ENCODE measurements at regions not wholly inside any gene's neighbourhood (a gene's known extent, or its start where the extent isn't known, plus 50 kb on each side); places are given as distances from the start of the nearest gene placed in this dataset.

DNA sequence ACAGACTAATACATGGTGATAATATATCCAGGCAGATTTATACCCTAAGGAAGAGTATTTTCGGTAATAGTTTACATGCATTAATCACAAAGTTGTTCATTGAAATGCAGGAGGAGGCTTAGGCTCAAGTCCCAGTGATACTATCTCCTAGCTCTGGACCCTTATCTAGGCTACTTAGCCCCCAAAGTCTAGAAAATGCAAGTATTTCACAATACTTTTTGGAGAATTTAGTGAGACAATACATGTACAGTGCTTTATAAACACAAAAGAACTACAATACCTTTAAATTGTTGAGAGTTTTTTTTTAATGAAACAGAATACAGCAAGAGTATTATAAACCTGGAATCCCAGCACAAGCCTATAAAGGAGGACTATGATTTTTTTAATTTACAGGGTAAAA is 473.9 kb downstream of the HS3ST3B1 start:
- Mint-ChIP-seq H3K4me1 (ENCODE audit: low read depth) (no peaks in the 10 kb centered on the region), H3K36me3 (ENCODE audit: insufficient read depth) (no peaks in the 10 kb centered on the region), H3K4me3 (no peak overlapping the region)

DNA sequence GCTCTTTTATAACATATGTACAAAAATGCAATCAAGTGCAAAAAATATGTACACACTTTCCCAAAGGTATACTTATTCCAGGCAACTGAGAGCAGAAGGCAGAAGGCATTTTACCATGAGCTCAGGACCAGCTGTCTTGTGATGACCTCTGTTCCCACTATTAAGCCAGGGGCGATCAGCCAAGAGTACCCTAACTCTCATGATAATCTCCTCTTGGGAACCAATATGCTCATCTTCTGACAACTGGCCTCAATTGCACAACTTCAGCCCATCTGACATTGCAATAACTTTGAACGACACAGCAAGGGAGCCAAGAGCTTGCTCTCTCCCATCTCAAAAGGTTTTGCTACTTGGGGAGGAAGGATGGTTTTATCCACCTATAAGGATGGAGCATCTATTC is 471.9 kb downstream of the HS3ST3B1 start:
- ATAC-seq = no peak
- H3K4me1 Mint-ChIP-seq (ENCODE audit: low read depth) = no peaks in the 10 kb centered on the region
- no peak for DNase-seq
- H3K36me3 Mint-ChIP-seq (ENCODE audit: insufficient read depth) = no peaks in the 10 kb centered on the region
- no peak overlapping the region for H3K4me3 Mint-ChIP-seq
- H3K27me3 Mint-ChIP-seq (ENCODE audit: low read depth) = peaks cover 12% of the 10 kb centered on the region
- H3K9me3 Mint-ChIP-seq = peaks cover 9% of the 10 kb centered on the region

More for the DNA sequence above, 473.9 kb downstream of the HS3ST3B1 start:
- no peak for DNase-seq
- ATAC-seq = no peak
- Mint-ChIP-seq H3K9me3 (peaks cover 5% of the 10 kb centered on the region), H3K27me3 (ENCODE audit: low read depth) (peaks cover 21% of the 10 kb centered on the region)

DNA sequence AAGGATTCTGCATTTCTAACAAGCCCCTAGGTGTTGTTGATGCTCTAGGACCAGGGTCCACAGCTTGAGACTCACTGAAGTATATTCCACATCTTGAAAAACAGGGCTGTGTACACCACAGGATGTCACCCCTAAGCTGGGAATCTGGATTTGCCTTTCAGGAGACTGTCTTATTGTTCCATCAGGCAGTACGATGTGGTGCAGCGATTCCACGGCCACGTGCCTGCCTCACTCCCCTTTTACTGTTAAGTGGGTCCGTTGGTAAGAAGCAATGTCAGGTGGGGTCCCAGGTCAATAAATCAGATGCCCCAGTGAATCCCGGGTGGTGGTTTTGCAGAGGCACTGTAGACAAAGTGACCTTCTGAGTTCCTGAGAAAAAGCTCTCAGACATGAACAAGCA is 470.7 kb downstream of the HS3ST3B1 start:
- Mint-ChIP-seq H3K4me3 (no peak overlapping the region), H3K4me1 (ENCODE audit: low read depth) (no peaks in the 10 kb centered on the region), H3K27me3 (ENCODE audit: low read depth) (peaks cover 10% of the 10 kb centered on the region), H3K36me3 (ENCODE audit: insufficient read depth) (no peaks in the 10 kb centered on the region), H3K9me3 (peaks cover 9% of the 10 kb centered on the region)
- no peak for ATAC-seq
- DNase-seq = no peak

DNA sequence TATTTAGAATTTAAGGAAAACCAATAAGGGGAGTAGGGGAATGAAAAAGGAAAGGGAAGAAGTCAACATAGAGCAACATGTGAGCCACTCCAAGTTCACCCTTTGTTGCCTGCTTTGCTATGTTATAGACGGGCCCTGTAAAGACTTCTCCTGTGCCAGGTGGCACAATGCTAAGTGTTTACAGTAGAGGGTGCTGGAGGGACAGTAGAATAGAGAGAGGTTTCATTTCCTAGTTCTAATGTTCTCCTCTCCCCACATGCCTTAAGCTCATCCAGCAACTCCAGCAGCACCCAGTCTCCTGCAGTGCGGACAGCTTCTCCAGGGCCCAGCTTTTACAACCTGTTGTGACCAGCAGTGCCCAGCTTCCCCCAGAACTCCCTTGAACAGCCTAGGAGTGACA is 468.0 kb downstream of the HS3ST3B1 start:
- H3K4me1 Mint-ChIP-seq (ENCODE audit: low read depth) = no peaks in the 10 kb centered on the region
- peaks cover 4% of the 10 kb centered on the region for H3K27me3 Mint-ChIP-seq (ENCODE audit: low read depth)
- no peak overlapping the region for H3K4me3 Mint-ChIP-seq
- H3K9me3 Mint-ChIP-seq = peaks cover 4% of the 10 kb centered on the region
- no peaks in the 10 kb centered on the region for H3K36me3 Mint-ChIP-seq (ENCODE audit: insufficient read depth)
- ATAC-seq (no peak), DNase-seq (no peak)

DNA sequence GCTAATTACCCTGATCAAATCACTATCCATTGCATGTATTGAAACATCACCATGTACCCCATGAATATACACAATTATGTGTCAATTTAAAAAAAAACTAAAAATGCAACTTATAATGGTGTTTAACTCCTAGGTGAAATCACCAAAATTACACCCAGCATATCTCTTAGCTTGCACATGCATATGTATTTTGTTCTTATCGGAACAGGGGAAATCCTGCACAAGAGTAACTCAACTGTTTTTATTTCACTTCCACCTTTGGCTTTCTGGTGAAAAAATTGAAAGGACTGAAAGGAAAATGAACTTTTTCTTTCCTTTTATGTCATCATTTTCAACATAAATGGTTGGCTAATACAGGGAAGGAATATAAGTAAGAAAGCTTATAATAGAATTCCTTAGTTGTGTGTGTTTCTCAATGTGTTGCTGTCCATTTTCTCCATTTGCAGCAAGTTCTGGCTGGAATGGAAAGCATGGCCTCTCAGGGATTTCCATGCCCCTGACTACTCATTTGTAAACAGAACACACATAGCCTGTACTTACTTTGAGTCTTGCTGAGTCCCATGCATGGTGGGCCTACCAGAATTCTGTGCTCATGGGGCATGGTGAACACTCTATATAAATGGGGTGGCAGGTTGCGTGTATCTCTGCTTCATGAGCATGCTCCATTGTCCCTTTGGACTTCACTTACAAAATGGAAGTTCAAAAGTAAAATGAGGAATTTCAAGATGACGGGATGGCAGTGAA is 462.0 kb downstream of the HS3ST3B1 start:
- H3K27me3 Mint-ChIP-seq (ENCODE audit: low read depth) = peaks cover 2% of the 10 kb centered on the region
- no peaks in the 10 kb centered on the region for H3K36me3 Mint-ChIP-seq (ENCODE audit: insufficient read depth)
- H3K4me1 Mint-ChIP-seq (ENCODE audit: low read depth) = peaks cover 3% of the 10 kb centered on the region
- no peak overlapping the region for H3K4me3 Mint-ChIP-seq
- DNase-seq (no peak), ATAC-seq (no peak)
- no peaks in the 10 kb centered on the region for H3K9me3 Mint-ChIP-seq

DNA sequence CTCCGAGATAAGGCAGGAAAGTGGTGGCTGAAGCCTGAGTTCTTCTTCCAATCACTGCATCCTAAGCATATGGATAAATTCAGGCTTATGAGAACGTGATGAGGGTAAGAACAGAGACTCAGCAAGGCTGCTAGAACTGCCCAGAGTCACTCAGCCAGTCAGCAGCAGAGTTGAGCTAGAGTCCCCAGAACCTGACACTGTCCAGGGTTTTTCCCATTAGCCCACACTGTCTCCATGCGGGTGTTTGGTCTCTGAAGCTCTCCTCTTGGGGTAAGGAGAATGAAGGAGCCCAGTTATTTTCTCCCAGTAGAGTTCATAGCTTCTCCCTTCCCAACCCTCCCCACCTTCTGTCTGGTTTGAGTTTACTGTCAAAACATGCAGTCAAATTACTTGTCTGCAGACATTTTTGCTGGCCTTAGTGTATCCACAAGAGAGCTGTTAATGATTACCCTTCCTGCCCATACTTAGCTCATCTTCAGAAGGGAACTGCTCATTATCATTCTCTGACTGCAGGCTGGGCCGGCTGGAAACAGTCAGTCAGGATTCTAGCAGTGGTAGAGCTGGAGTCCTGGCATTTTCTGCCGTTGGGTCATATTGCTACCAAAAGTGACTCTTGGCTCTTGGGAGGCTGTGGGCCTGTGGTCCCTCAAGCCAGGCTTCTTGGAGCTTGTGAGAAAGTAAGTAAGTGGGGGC is 460.0 kb downstream of the HS3ST3B1 start:
- Mint-ChIP-seq H3K9me3 (no peaks in the 10 kb centered on the region), H3K27me3 (ENCODE audit: low read depth) (peaks cover 7% of the 10 kb centered on the region), H3K4me1 (ENCODE audit: low read depth) (peaks cover 3% of the 10 kb centered on the region), H3K4me3 (no peak overlapping the region), H3K36me3 (ENCODE audit: insufficient read depth) (no peaks in the 10 kb centered on the region)
- no peak for DNase-seq
- ATAC-seq = no peak

DNA sequence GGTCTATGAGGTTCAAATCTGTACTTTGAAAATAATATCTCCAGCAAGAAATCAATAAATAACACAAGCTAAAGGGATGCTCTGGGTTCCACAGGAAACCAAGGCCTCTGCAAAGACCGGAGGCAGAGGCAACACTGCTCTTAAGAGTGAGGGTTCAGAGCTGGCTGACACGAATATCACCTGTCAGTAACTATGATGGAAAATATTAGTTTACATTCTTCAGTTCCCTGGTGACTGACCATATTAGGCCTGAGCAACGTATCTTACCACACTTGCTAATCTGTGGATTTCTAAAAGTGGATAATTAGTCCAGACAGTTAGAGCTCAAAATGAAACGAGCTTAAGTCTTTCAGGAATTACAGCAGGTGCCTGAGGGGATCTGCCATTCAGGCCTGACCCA is 459.3 kb downstream of the HS3ST3B1 start:
- H3K9me3 Mint-ChIP-seq = no peaks in the 10 kb centered on the region
- no peaks in the 10 kb centered on the region for H3K36me3 Mint-ChIP-seq (ENCODE audit: insufficient read depth)
- H3K4me1 Mint-ChIP-seq (ENCODE audit: low read depth) = peaks cover 3% of the 10 kb centered on the region
- DNase-seq (no peak), ATAC-seq (no peak)
- peaks cover 7% of the 10 kb centered on the region for H3K27me3 Mint-ChIP-seq (ENCODE audit: low read depth)
- no peak overlapping the region for H3K4me3 Mint-ChIP-seq

DNA sequence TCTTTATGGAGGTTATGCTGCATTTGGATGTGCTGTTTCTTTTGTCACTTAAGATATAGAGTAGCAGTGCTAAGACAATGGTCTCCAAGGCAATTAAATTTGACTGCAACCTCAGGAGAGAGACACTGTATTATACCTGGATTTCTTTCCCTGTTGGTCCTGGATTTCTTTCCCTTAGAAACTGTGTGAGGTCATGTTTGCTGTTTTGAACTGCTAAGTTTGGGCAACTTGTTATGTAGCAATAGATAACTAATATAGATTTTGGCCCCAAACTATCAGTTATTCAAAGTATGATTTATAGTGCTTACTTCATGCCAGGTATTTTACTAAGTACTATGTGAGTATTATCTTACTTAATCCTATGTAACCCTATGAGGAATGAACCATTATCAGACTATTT is 458.4 kb downstream of the HS3ST3B1 start:
- Mint-ChIP-seq H3K9me3 (no peaks in the 10 kb centered on the region), H3K4me1 (ENCODE audit: low read depth) (peaks cover 3% of the 10 kb centered on the region), H3K4me3 (no peak overlapping the region), H3K27me3 (ENCODE audit: low read depth) (peaks cover 7% of the 10 kb centered on the region), H3K36me3 (ENCODE audit: insufficient read depth) (no peaks in the 10 kb centered on the region)
- ATAC-seq = no peak
- DNase-seq = no peak

DNA sequence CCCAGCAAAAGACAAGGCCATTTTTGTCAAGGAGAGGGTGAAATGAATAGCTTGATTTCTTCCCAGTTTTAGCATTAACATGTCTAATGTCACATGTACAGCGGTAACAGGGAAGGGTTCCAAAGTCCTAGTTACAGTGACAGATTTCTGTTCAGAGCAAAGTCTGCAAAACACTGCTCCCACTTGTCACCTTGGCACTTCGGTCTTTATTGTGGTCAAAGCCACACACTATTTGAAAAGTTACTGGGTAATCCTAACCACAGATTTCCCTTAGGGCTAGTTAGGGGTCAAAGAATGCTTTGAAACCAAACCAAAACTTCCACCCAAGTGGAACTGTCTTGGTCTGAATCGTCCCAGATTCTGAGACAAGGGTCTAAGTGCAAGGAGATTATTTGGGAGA is 455.6 kb downstream of the HS3ST3B1 start:
- H3K36me3 Mint-ChIP-seq (ENCODE audit: insufficient read depth) = no peaks in the 10 kb centered on the region
- no peak overlapping the region for H3K4me3 Mint-ChIP-seq
- peaks cover 7% of the 10 kb centered on the region for H3K27me3 Mint-ChIP-seq (ENCODE audit: low read depth)
- H3K4me1 Mint-ChIP-seq (ENCODE audit: low read depth) = no peaks in the 10 kb centered on the region
- DNase-seq (no peak), ATAC-seq (no peak)
- H3K9me3 Mint-ChIP-seq = no peaks in the 10 kb centered on the region

DNA sequence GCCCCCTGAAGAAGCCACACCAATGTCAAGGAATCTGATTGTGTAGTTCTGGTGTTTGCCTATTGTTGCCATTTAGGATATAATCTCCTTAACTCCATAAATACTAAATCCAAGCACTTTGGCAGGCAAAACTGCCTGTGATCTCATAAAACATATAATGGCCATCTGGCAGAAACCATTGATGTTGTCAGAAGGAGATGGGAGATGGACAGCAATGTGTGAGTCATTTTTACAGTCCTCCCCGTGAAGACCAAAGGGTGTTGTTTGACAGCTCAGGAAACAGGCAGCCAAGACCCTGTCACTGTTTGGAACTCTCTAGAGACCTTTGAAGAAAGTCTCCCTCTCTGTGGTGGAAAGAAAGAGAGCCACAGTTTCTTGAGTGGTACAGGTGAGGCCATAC is 454.1 kb downstream of the HS3ST3B1 start:
- peaks cover 7% of the 10 kb centered on the region for H3K27me3 Mint-ChIP-seq (ENCODE audit: low read depth)
- no peak overlapping the region for H3K4me3 Mint-ChIP-seq
- no peaks in the 10 kb centered on the region for H3K9me3 Mint-ChIP-seq
- no peaks in the 10 kb centered on the region for H3K4me1 Mint-ChIP-seq (ENCODE audit: low read depth)
- no peak for DNase-seq
- ATAC-seq = no peak
- H3K36me3 Mint-ChIP-seq (ENCODE audit: insufficient read depth) = no peaks in the 10 kb centered on the region

DNA sequence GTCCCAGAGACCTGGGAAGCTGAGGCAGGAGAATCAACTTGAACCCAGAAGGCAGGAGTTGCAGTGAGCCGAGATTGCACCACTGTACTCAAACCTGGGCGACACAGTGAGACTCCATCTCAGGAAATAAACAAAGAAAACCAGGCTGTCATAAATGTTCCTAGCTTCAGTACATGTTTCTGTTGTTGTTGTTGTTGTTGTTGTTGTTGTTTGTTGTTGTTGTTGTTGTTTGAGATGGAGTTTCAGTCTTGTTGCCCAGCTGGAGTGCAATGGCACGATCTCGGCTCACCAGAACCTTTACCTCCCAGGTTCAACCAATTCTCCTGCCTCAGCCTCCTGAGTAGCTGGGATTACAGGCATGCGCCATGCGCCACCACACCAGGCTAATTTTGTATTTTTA is 452.5 kb downstream of the HS3ST3B1 start:
- Mint-ChIP-seq H3K27me3 (ENCODE audit: low read depth) (peaks cover 7% of the 10 kb centered on the region), H3K9me3 (no peaks in the 10 kb centered on the region), H3K4me1 (ENCODE audit: low read depth) (no peaks in the 10 kb centered on the region), H3K36me3 (ENCODE audit: insufficient read depth) (no peaks in the 10 kb centered on the region), H3K4me3 (no peak overlapping the region)
- no peak for DNase-seq
- no peak for ATAC-seq

DNA sequence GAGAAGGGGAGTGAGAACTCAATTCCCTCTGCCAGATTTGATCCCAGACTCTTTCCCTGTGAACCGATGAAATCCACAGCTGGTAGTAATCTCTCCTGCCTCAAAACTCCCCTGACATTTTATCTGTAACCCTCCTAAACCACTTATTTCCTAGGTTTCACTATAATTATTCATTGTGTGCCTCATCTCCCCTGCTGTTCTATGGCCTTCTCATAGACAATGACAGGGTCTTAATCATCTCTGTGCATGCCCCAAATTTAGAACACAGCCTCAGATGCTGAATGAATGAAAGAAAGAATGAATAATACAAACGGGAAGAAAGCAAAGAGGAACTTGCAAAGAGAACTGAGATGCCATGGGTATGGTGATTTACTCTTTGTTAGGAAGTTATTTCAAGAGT is 451.1 kb downstream of the HS3ST3B1 start:
- H3K36me3 Mint-ChIP-seq (ENCODE audit: insufficient read depth) = no peaks in the 10 kb centered on the region
- DNase-seq (no peak), ATAC-seq (no peak)
- H3K4me3 Mint-ChIP-seq = no peak overlapping the region
- H3K4me1 Mint-ChIP-seq (ENCODE audit: low read depth) = no peaks in the 10 kb centered on the region
- H3K9me3 Mint-ChIP-seq = no peaks in the 10 kb centered on the region
- H3K27me3 Mint-ChIP-seq (ENCODE audit: low read depth) = peaks cover 7% of the 10 kb centered on the region

DNA sequence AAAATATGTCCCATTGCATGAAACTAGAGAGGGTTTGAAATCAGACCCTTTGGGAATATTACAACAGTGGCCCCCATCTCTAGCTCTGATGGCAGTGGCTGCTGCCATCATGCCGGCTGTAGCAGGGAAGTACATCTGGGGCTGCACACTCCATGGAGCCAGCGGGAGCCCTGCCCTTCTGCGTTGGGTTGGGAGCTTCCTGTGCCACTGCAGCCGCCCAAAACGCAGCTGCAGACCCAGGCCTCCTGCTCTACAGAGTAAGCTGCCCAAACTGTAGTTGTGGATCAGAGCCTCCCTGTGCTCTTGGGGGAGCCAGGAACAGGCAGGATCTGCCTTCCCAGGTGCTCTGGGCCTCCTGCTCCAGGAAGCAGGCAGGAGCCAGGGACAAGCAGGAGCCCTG is 450.0 kb downstream of the HS3ST3B1 start:
- Mint-ChIP-seq H3K9me3 (no peaks in the 10 kb centered on the region), H3K4me3 (no peak overlapping the region), H3K36me3 (ENCODE audit: insufficient read depth) (no peaks in the 10 kb centered on the region), H3K4me1 (ENCODE audit: low read depth) (no peaks in the 10 kb centered on the region), H3K27me3 (ENCODE audit: low read depth) (no peaks in the 10 kb centered on the region)
- no peak for DNase-seq
- no peak for ATAC-seq

DNA sequence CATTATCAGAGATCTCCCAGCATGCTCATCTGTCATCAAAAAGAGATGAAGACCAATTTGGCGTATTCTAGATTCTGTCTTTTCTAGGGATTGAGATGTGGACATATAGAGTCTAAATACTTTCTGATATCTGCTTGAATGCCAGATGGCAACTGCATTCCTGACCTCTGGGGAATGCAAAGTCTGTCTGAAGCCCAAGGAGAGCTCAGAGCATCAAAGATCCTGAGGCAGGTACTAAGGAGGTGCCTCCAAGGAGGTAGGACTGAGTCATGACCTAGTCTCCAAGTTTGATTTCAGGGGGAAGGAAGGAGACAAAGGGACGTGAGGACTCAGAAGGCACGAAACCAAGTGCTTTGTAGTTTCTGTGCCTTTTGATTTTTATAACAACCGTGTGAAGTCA is 448.4 kb downstream of the HS3ST3B1 start:
- Mint-ChIP-seq H3K4me1 (ENCODE audit: low read depth) (no peaks in the 10 kb centered on the region), H3K36me3 (ENCODE audit: insufficient read depth) (no peaks in the 10 kb centered on the region), H3K27me3 (ENCODE audit: low read depth) (no peaks in the 10 kb centered on the region), H3K9me3 (no peaks in the 10 kb centered on the region), H3K4me3 (no peak overlapping the region)
- no peak for DNase-seq
- no peak for ATAC-seq

DNA sequence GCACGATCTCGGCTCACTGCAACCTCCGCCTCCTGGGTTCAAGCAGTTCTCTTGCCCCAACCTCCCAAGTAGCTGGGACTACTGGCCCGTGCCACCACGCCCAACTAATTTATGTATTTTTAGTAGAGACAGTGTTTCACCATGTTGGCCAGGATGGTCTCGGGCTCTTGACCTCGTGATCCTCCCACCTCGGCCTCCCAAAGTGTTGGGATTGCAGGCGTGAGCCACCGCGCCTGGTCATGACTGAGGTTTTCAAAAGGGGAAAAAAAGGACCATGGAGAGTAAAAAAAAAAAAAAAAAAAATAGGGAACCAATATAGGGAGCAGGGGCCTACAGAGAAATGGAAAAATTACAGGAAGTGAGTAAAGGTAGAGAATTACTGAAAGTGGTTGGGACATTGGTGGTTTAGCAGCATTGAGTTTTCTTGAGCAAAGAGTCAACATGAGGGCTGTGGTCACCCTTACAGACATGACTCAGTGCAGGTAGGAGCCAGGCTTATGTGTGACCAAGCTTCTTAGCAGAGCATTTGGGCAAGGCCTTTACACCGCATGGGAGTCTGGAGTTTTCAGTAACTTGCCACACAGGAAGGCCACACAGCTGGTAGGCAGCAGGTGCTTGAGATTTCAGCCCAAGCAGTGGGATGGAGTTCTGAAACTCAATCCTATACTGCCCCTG is 447.3 kb downstream of the HS3ST3B1 start:
- Mint-ChIP-seq H3K36me3 (ENCODE audit: insufficient read depth) (no peaks in the 10 kb centered on the region), H3K9me3 (no peaks in the 10 kb centered on the region), H3K4me3 (no peak overlapping the region), H3K27me3 (ENCODE audit: low read depth) (no peaks in the 10 kb centered on the region), H3K4me1 (ENCODE audit: low read depth) (no peaks in the 10 kb centered on the region)
- no peak for DNase-seq
- no peak for ATAC-seq
